ENCODE measurements at regions not wholly inside any gene's neighbourhood (a gene's known extent, or its start where the extent isn't known, plus 50 kb on each side); places are given as distances from the start of the nearest gene placed in this dataset.

- no peak for DNase-seq
These were observed 1176.9 kb upstream of the NUDT12 start for GRCh38 chr5:104739503-104739902.

- no peak for DNase-seq
These were observed 1173.5 kb upstream of the NUDT12 start for GRCh38 chr5:104736073-104736472.

GRCh38 chr5:104734046-104734445, 1171.5 kb upstream of the NUDT12 start:
- no peak for DNase-seq

GRCh38 chr5:104733063-104733669, 1170.6 kb upstream of the NUDT12 start:
- DNase-seq: no peak

- no peak for DNase-seq
These were observed 1168.7 kb upstream of the NUDT12 start for GRCh38 chr5:104731331-104731730.

- no peak for DNase-seq
These were observed 1145.4 kb upstream of the NUDT12 start for GRCh38 chr5:104708027-104708426.

- DNase-seq: no peak
These were observed 1144.0 kb upstream of the NUDT12 start for GRCh38 chr5:104706600-104706999.

GRCh38 chr5:104702212-104702611, 1139.6 kb upstream of the NUDT12 start:
- DNase-seq: no peak

GRCh38 chr5:104699438-104699837, 1136.8 kb upstream of the NUDT12 start:
- DNase-seq: no peak

GRCh38 chr5:104661256-104661655, 1098.7 kb upstream of the NUDT12 start:
- DNase-seq: no peak

GRCh38 chr5:104659497-104659896, 1096.9 kb upstream of the NUDT12 start:
- DNase-seq: no peak

- no peak for DNase-seq
These were observed 1089.8 kb upstream of the NUDT12 start for GRCh38 chr5:104652271-104652861.

GRCh38 chr5:104650313-104651055, 1087.9 kb upstream of the NUDT12 start:
- no peak for DNase-seq

GRCh38 chr5:104646416-104646815, 1083.8 kb upstream of the NUDT12 start:
- DNase-seq: no peak

- DNase-seq: no peak
These were observed 1080.7 kb upstream of the NUDT12 start for GRCh38 chr5:104643320-104643719.

GRCh38 chr5:104635227-104635626, 1072.6 kb upstream of the NUDT12 start:
- no peak for DNase-seq

GRCh38 chr5:104628911-104629310, 1066.3 kb upstream of the NUDT12 start:
- DNase-seq: peak; percentile 5

- DNase-seq: no peak
These were observed 1063.5 kb upstream of the NUDT12 start for GRCh38 chr5:104626122-104626521.

- no peak for DNase-seq
These were observed 1049.4 kb upstream of the NUDT12 start for GRCh38 chr5:104612005-104612404.

- no peak for DNase-seq
These were observed 1048.7 kb upstream of the NUDT12 start for GRCh38 chr5:104611135-104611767.

- DNase-seq: no peak
These were observed 1043.8 kb upstream of the NUDT12 start for GRCh38 chr5:104606258-104606829.

GRCh38 chr5:104599726-104600125, 1037.1 kb upstream of the NUDT12 start:
- DNase-seq: no peak

GRCh38 chr5:104598285-104598684, 1035.7 kb upstream of the NUDT12 start:
- no peak for DNase-seq

- no peak for DNase-seq
These were observed 1032.3 kb upstream of the NUDT12 start for GRCh38 chr5:104594850-104595249.

Data from hematopoietic multipotent progenitor cell treated with erythropoietin and hydrocortisone succinate and interleukin-3 and kit ligand, for 4 days (in vitro differentiated cells).